CD4-positive, CD25-positive, alpha-beta regulatory T cell (primary cell): ENCODE measurements at regions not wholly inside any gene's neighbourhood (a gene's known extent, or its start where the extent isn't known, plus 50 kb on each side); places are given as distances from the start of the nearest gene placed in this dataset.

Experiments used
- ATAC-seq, 2 donors: fragments of 150-1000 bp; cut with Tn5 transposase; one replicate each; pipeline ENCODE4 v1.10.0; 2021; ENCODE audit warnings: low read depth in 2 of 2, moderate number of reproducible peaks in 2 of 2, moderate library complexity in 1 of 2
- DNase-seq, 3 donors: peaks; one replicate each; pipeline versions ENCODE4 v3.0.0 to v3.0.0-alpha.2; 2012 to 2022; ENCODE audit warnings: mixed read lengths in 1 of 3
- H3K27ac ChIP-seq: one replicate; pipeline ENCODE4 v1.7.0; 2013; ENCODE audit warnings: mild to moderate bottlenecking, low read length; ENCODE audit not compliant: insufficient read depth, poor library complexity, severe bottlenecking
- H3K27me3 ChIP-seq: one replicate; pipeline ENCODE4 v1.7.0; 2013; ENCODE audit warnings: low read length; ENCODE audit not compliant: control insufficient read depth, insufficient read depth
- H3K36me3 ChIP-seq: one replicate; pipeline ENCODE4 v1.7.0; 2013; ENCODE audit warnings: mild to moderate bottlenecking, low read length, moderate library complexity; ENCODE audit not compliant: control insufficient read depth, insufficient read depth
- H3K4me1 ChIP-seq: 2 replicates; pipeline ENCODE4 v1.7.0; 2013; ENCODE audit warnings: mild to moderate bottlenecking, low read length; ENCODE audit not compliant: insufficient read depth, control insufficient read depth, poor library complexity, severe bottlenecking
- H3K4me3 ChIP-seq: one replicate; pipeline ENCODE4 v1.7.0; 2013; ENCODE audit warnings: low read depth, mild to moderate bottlenecking, low read length, moderate library complexity
- H3K9me3 ChIP-seq, 2 experiments: 1 replicate in 1 of 2; 2 replicates in 1 of 2; pipeline ENCODE4 v1.7.0; 2013; ENCODE audit warnings: low read length in 2 of 2, mild to moderate bottlenecking in 1 of 2, moderate library complexity in 1 of 2; ENCODE audit not compliant: control insufficient read depth in 2 of 2
- H3K27ac Mint-ChIP-seq, 3 donors: one replicate each; pipeline ENCODE4 v1.8.0; 2020 to 2022; ENCODE audit warnings: mild to moderate bottlenecking in 3 of 3, mixed read lengths in 3 of 3, moderate library complexity in 2 of 3
- H3K27me3 Mint-ChIP-seq: one replicate; pipeline ENCODE4 v1.8.0; 2022; ENCODE audit warnings: mild to moderate bottlenecking, mixed read lengths
- H3K36me3 Mint-ChIP-seq: one replicate; pipeline ENCODE4 v1.8.0; 2020; ENCODE audit warnings: mixed read lengths
- H3K4me1 Mint-ChIP-seq, 4 donors: one replicate each; pipeline ENCODE4 v1.8.0; 2020 to 2022; ENCODE audit warnings: mixed read lengths in 4 of 4, mild to moderate bottlenecking in 1 of 4
- H3K4me3 Mint-ChIP-seq, 4 donors: one replicate each; pipeline ENCODE4 v1.8.0; 2020 to 2022; ENCODE audit warnings: mild to moderate bottlenecking in 4 of 4, mixed read lengths in 4 of 4, moderate library complexity in 3 of 4
- H3K9me3 Mint-ChIP-seq, 7 donors: one replicate each; pipeline ENCODE4 v1.8.0; 2020 to 2022; ENCODE audit warnings: mixed read lengths in 7 of 7, mild to moderate bottlenecking in 3 of 7, moderate library complexity in 2 of 7

- Histone ChIP-seq H3K27me3 (no peaks in the 10 kb centered on the region), H3K9me3 (no peaks in the 10 kb centered on the region), H3K4me3 (no peak overlapping the region), H3K4me1 (no peaks in the 10 kb centered on the region), H3K27ac (no peak overlapping the region), H3K36me3 (no peaks in the 10 kb centered on the region)
- Mint-ChIP-seq H3K27me3 (no peaks in the 10 kb centered on the region), H3K27ac (no peak overlapping the region), H3K4me3 (no peak overlapping the region), H3K36me3 (no peaks in the 10 kb centered on the region), H3K9me3 (peaks cover 2 to 16% (median 5%) of the 10 kb centered on the region in 7 donors), H3K4me1 (no peaks in the 10 kb centered on the region)
- no peak for DNase-seq
- ATAC-seq, result no peak
These were observed 135.3 kb upstream of the DEFB112 start for GRCh38 chr6:50185006-50185405.

GRCh38 chr6:50187351-50187921 is 137.7 kb upstream of the DEFB112 start:
- no peaks in the 10 kb centered on the region for H3K36me3 Mint-ChIP-seq
- no peaks in the 10 kb centered on the region for H3K9me3 ChIP-seq
- no peaks in the 10 kb centered on the region for H3K27me3 Mint-ChIP-seq
- DNase-seq, result no peak
- H3K9me3 Mint-ChIP-seq, result peaks cover 0 to 20% (median 5%) of the 10 kb centered on the region in 7 donors
- H3K36me3 ChIP-seq, result no peaks in the 10 kb centered on the region
- no peak overlapping the region for H3K4me3 ChIP-seq
- no peaks in the 10 kb centered on the region for H3K27me3 ChIP-seq
- no peak for ATAC-seq
- no peak overlapping the region for H3K27ac ChIP-seq
- H3K4me1 ChIP-seq, result no peaks in the 10 kb centered on the region
- no peak overlapping the region for H3K4me3 Mint-ChIP-seq
- H3K4me1 Mint-ChIP-seq, result no peaks in the 10 kb centered on the region
- H3K27ac Mint-ChIP-seq, result no peak overlapping the region

GRCh38 chr6:50198245-50198644 is 148.5 kb upstream of the DEFB112 start:
- peaks cover 0 to 3% (median 0%) of the 10 kb centered on the region in 7 donors for H3K9me3 Mint-ChIP-seq
- Histone ChIP-seq H3K36me3 (no peaks in the 10 kb centered on the region), H3K4me3 (no peak overlapping the region), H3K9me3 (no peaks in the 10 kb centered on the region), H3K4me1 (no peaks in the 10 kb centered on the region), H3K27ac (no peak overlapping the region), H3K27me3 (no peaks in the 10 kb centered on the region)
- H3K4me3 Mint-ChIP-seq, result no peak overlapping the region
- no peaks in the 10 kb centered on the region for H3K4me1 Mint-ChIP-seq
- no peak for DNase-seq
- no peaks in the 10 kb centered on the region for H3K36me3 Mint-ChIP-seq
- no peak overlapping the region for H3K27ac Mint-ChIP-seq
- ATAC-seq, result no peak
- H3K27me3 Mint-ChIP-seq, result no peaks in the 10 kb centered on the region

- no peaks in the 10 kb centered on the region for H3K36me3 ChIP-seq
- H3K4me3 Mint-ChIP-seq, result no peak overlapping the region
- H3K4me1 Mint-ChIP-seq, result no peaks in the 10 kb centered on the region
- H3K27me3 Mint-ChIP-seq, result no peaks in the 10 kb centered on the region
- H3K27me3 ChIP-seq, result no peaks in the 10 kb centered on the region
- ATAC-seq (no peak), DNase-seq (no peak)
- H3K9me3 ChIP-seq, result no peaks in the 10 kb centered on the region
- peaks cover 0 to 6% (median 2%) of the 10 kb centered on the region in 7 donors for H3K9me3 Mint-ChIP-seq
- H3K36me3 Mint-ChIP-seq, result no peaks in the 10 kb centered on the region
- H3K27ac ChIP-seq, result no peak overlapping the region
- H3K4me3 ChIP-seq, result no peak overlapping the region
- no peaks in the 10 kb centered on the region for H3K4me1 ChIP-seq
- H3K27ac Mint-ChIP-seq, result no peak overlapping the region
These were observed 153.0 kb upstream of the DEFB112 start for GRCh38 chr6:50202766-50203165.

- Histone ChIP-seq H3K9me3 (peaks cover 0 to 3% of the 10 kb centered on the region in 2 experiments), H3K27me3 (no peaks in the 10 kb centered on the region), H3K27ac (no peak overlapping the region), H3K36me3 (no peaks in the 10 kb centered on the region), H3K4me3 (no peak overlapping the region), H3K4me1 (no peaks in the 10 kb centered on the region)
- Mint-ChIP-seq H3K9me3 (peaks cover 0 to 6% (median 3%) of the 10 kb centered on the region in 7 donors), H3K27me3 (no peaks in the 10 kb centered on the region), H3K27ac (no peak overlapping the region), H3K4me3 (no peak overlapping the region), H3K4me1 (no peaks in the 10 kb centered on the region), H3K36me3 (no peaks in the 10 kb centered on the region)
- ATAC-seq (no peak), DNase-seq (no peak)
These were observed 161.9 kb upstream of the DEFB112 start for GRCh38 chr6:50211582-50211981.

- no peak for DNase-seq
- no peak overlapping the region for H3K4me3 ChIP-seq
- Mint-ChIP-seq H3K36me3 (no peaks in the 10 kb centered on the region), H3K4me3 (no peak overlapping the region), H3K27me3 (no peaks in the 10 kb centered on the region), H3K4me1 (no peaks in the 10 kb centered on the region), H3K9me3 (peaks cover 0 to 4% (median 1%) of the 10 kb centered on the region in 7 donors), H3K27ac (no peak overlapping the region)
- peaks cover 0 to 5% of the 10 kb centered on the region in 2 experiments for H3K9me3 ChIP-seq
- no peaks in the 10 kb centered on the region for H3K36me3 ChIP-seq
- H3K27me3 ChIP-seq, result no peaks in the 10 kb centered on the region
- H3K27ac ChIP-seq, result no peak overlapping the region
- no peak for ATAC-seq
- no peaks in the 10 kb centered on the region for H3K4me1 ChIP-seq
These were observed 163.4 kb upstream of the DEFB112 start for GRCh38 chr6:50213146-50213545.

GRCh38 chr6:50214937-50215336 is 165.2 kb upstream of the DEFB112 start:
- H3K4me3 ChIP-seq, result no peak overlapping the region
- peaks cover 0 to 2% of the 10 kb centered on the region in 2 experiments for H3K9me3 ChIP-seq
- Mint-ChIP-seq H3K36me3 (no peaks in the 10 kb centered on the region), H3K27me3 (no peaks in the 10 kb centered on the region), H3K4me3 (no peak overlapping the region), H3K4me1 (no peaks in the 10 kb centered on the region), H3K9me3 (peaks cover 0 to 2% (median 0%) of the 10 kb centered on the region in 7 donors), H3K27ac (no peak overlapping the region)
- ATAC-seq (no peak), DNase-seq (no peak)
- H3K4me1 ChIP-seq, result no peaks in the 10 kb centered on the region
- no peaks in the 10 kb centered on the region for H3K27me3 ChIP-seq
- no peaks in the 10 kb centered on the region for H3K36me3 ChIP-seq
- no peak overlapping the region for H3K27ac ChIP-seq

GRCh38 chr6:50217841-50218240 is 168.1 kb upstream of the DEFB112 start:
- H3K36me3 Mint-ChIP-seq, result no peaks in the 10 kb centered on the region
- H3K27me3 ChIP-seq, result no peaks in the 10 kb centered on the region
- no peak for DNase-seq
- no peak overlapping the region for H3K4me3 ChIP-seq
- no peaks in the 10 kb centered on the region for H3K36me3 ChIP-seq
- no peak overlapping the region for H3K27ac ChIP-seq
- H3K27me3 Mint-ChIP-seq, result no peaks in the 10 kb centered on the region
- no peaks in the 10 kb centered on the region for H3K4me1 ChIP-seq
- H3K4me3 Mint-ChIP-seq, result no peak overlapping the region
- peaks cover 0 to 9% (median 4%) of the 10 kb centered on the region in 7 donors for H3K9me3 Mint-ChIP-seq
- no peak overlapping the region for H3K27ac Mint-ChIP-seq
- H3K9me3 ChIP-seq, result peaks cover 2 to 4% of the 10 kb centered on the region in 2 experiments
- ATAC-seq, result no peak
- no peaks in the 10 kb centered on the region for H3K4me1 Mint-ChIP-seq
